SK-N-SH (cell line): ENCODE measurements at regions not wholly inside any gene's neighbourhood (a gene's known extent, or its start where the extent isn't known, plus 50 kb on each side); places are given as distances from the start of the nearest gene placed in this dataset.

Source experiments
- CTCF ChIA-PET: fragments of 300-600, 350-600 bp; formaldehyde crosslinking; extraction: SDS; loops from one replicate; lab custom pipeline; 2021; lab: Yijun Ruan, JAX
- POLR2A ChIA-PET: fragments of 350-600 bp; sonication (Branson Sonifier 250); formaldehyde crosslinking; extraction: SDS; loops from one replicate; lab custom pipeline; 2020; ENCODE audit warnings: antibody characterized with exemption, inconsistent platforms; lab: Yijun Ruan, JAX
- DNase-seq: peaks from one replicate; pipeline ENCODE4 v3.0.0; 2012
- H2AFZ ChIP-seq: fragments of 200-600 bp; sonication (generic); 2 replicates; pipeline ENCODE4 v1.8.1; 2016; ENCODE audit warnings: antibody characterized with exemption, mild to moderate bottlenecking, low read depth
- H3F3A ChIP-seq: fragments of 200-600 bp; sonication (generic); replicated peaks from 2 replicates; pipeline ENCODE3; 2016; ENCODE audit warnings: antibody characterized with exemption, mild to moderate bottlenecking; ENCODE audit not compliant: insufficient read depth
- H3K27ac ChIP-seq, 2 experiments: fragments of 200-500 bp in 1 of 2; fragments of 200-600 bp in 1 of 2; sonication (Bioruptor generic) in 1 of 2; sonication (generic), shearing (Covaris generic) in 1 of 2; 2 replicates each; pipeline versions ENCODE4 v1.5.1 to v1.6.1; 2014 to 2016; ENCODE audit warnings: low read depth in 2 of 2, inconsistent platforms in 1 of 2, low read length in 1 of 2, mild to moderate bottlenecking in 1 of 2, mixed read lengths in 1 of 2
- H3K27me3 ChIP-seq: fragments of 200-600 bp; sonication (generic), shearing (Covaris generic); 2 replicates; pipeline ENCODE4 v1.6.1; 2016; ENCODE audit warnings: mixed run types; ENCODE audit not compliant: insufficient read depth
- H3K36me3 ChIP-seq, 2 experiments: fragments of 200-500 bp in 1 of 2; fragments of 200-600 bp in 1 of 2; sonication (Bioruptor generic) in 1 of 2; sonication (generic) in 1 of 2; replicated peaks in 1 of 2; 2 replicates each; pipeline versions ENCODE3 to v1.5.1; 2014 to 2016; ENCODE audit warnings: low read length in 1 of 2, mild to moderate bottlenecking in 1 of 2; ENCODE audit not compliant: insufficient read depth in 2 of 2, control insufficient read depth in 1 of 2
- H3K4me1 ChIP-seq, 2 experiments: fragments of 200-500 bp in 1 of 2; fragments of 200-600 bp in 1 of 2; sonication (Bioruptor generic) in 1 of 2; sonication (generic), shearing (Covaris generic) in 1 of 2; 2 replicates each; pipeline versions ENCODE4 v1.5.1 to v1.6.1; 2014 to 2016; ENCODE audit warnings: low read depth in 1 of 2, low read length in 1 of 2, mixed run types in 1 of 2; ENCODE audit not compliant: insufficient read depth in 2 of 2, control insufficient read depth in 1 of 2
- H3K4me2 ChIP-seq: fragments of 200-600 bp; sonication (generic), shearing (Covaris generic); 2 replicates; pipeline ENCODE4 v1.6.1; 2017; ENCODE audit warnings: mixed run types
- H3K4me3 ChIP-seq, 2 experiments: fragments of 200-500 bp in 1 of 2; fragments of 200-600 bp in 1 of 2; sonication (Bioruptor generic) in 1 of 2; sonication (generic), shearing (Covaris generic) in 1 of 2; 2 replicates each; pipeline versions ENCODE4 v1.5.1 to v1.8.1; 2014 to 2016; ENCODE audit warnings: low read depth in 2 of 2, inconsistent platforms in 1 of 2, low read length in 1 of 2, mild to moderate bottlenecking in 1 of 2, mixed read lengths in 1 of 2, moderate library complexity in 1 of 2
- H3K79me2 ChIP-seq: fragments of 200-600 bp; sonication (generic); 2 replicates; pipeline ENCODE4 v1.8.1; 2017; ENCODE audit warnings: mild to moderate bottlenecking; ENCODE audit not compliant: insufficient read depth
- H3K9ac ChIP-seq: fragments of 200-600 bp; sonication (generic); 2 replicates; pipeline ENCODE4 v1.6.1; 2017; ENCODE audit warnings: mixed run types
- H3K9me2 ChIP-seq: fragments of 200-600 bp; sonication (generic); 2 replicates; pipeline ENCODE4 v1.6.1; 2017; ENCODE audit warnings: mixed run types
- H3K9me3 ChIP-seq: fragments of 200-600 bp; sonication (generic); 2 replicates; pipeline ENCODE4 v1.6.1; 2017; ENCODE audit warnings: mixed run types, mild to moderate bottlenecking, moderate library complexity
- H4K20me1 ChIP-seq: fragments of 200-600 bp; sonication (generic); 2 replicates; pipeline ENCODE4 v1.6.1; 2017; ENCODE audit warnings: mild to moderate bottlenecking, mixed run types; ENCODE audit not compliant: insufficient read depth
- EP300 ChIP-seq, 2 experiments: IDR thresholded peaks; 2 replicates each; pipeline versions ENCODE4 v1.4.0 to v1.6.1; 2012; ENCODE audit warnings: borderline replicate concordance in 1 of 2, low read depth in 1 of 2, low read length in 1 of 2
- FOSL2 ChIP-seq: IDR thresholded peaks from 2 replicates; pipeline ENCODE4 v1.4.0; 2012; ENCODE audit warnings: low read depth, mild to moderate bottlenecking, moderate library complexity, borderline replicate concordance
- FOXJ3 ChIP-seq: sonication (generic); formaldehyde crosslinking; IDR thresholded peaks from 2 replicates; pipeline ENCODE4 v1.5.1; 2020; ENCODE audit warnings: mild to moderate bottlenecking, missing genetic modification reagents
- FOXM1 ChIP-seq: IDR thresholded peaks from 2 replicates; pipeline ENCODE4 v1.4.0; 2012; ENCODE audit warnings: low read depth, mild to moderate bottlenecking
- GABPA ChIP-seq: IDR thresholded peaks from 2 replicates; pipeline ENCODE4 v1.4.0; 2012; ENCODE audit warnings: low read depth, mild to moderate bottlenecking
- GATA2 ChIP-seq: sonication (generic); formaldehyde crosslinking; IDR thresholded peaks from 2 replicates; pipeline ENCODE4 v1.5.0; 2020; ENCODE audit warnings: mild to moderate bottlenecking, missing genetic modification reagents
- MEF2A ChIP-seq: IDR thresholded peaks from 2 replicates; pipeline ENCODE4 v1.4.0; 2012; ENCODE audit warnings: low read depth, borderline replicate concordance
- MXI1 ChIP-seq: IDR thresholded peaks from 2 replicates; pipeline ENCODE4 v1.6.1; 2012; ENCODE audit warnings: mild to moderate bottlenecking, low read depth, low read length, improper control_type of control experiment
- NRF1 ChIP-seq: IDR thresholded peaks from 2 replicates; pipeline ENCODE4 v1.6.1; 2012; ENCODE audit warnings: low read depth, mild to moderate bottlenecking, low read length
- POLR2AphosphoS5 ChIP-seq: IDR thresholded peaks from 2 replicates; pipeline ENCODE4 v1.6.1; 2012; ENCODE audit warnings: low read depth, low read length
- RAD21 ChIP-seq: IDR thresholded peaks from 2 replicates; pipeline ENCODE4 v1.6.1; 2012; ENCODE audit warnings: mild to moderate bottlenecking, low read length
- RCOR1 ChIP-seq: fragments of 150-350 bp; IDR thresholded peaks from 2 replicates; pipeline ENCODE4 v1.6.1; 2017; ENCODE audit warnings: antibody characterized with exemption, low read length
- RFX5 ChIP-seq: IDR thresholded peaks from 2 replicates; pipeline ENCODE4 v1.6.1; 2012; ENCODE audit warnings: mild to moderate bottlenecking, improper control_type of control experiment, low read length
- SIN3A ChIP-seq: IDR thresholded peaks from 2 replicates; pipeline ENCODE4 v1.6.1; 2012; ENCODE audit warnings: low read depth, mild to moderate bottlenecking, low read length, moderate library complexity, borderline replicate concordance
- SMC3 ChIP-seq: IDR thresholded peaks from 2 replicates; pipeline ENCODE4 v1.6.1; 2012; ENCODE audit warnings: low read depth, low read length, improper control_type of control experiment
- TAF1 ChIP-seq: IDR thresholded peaks from 2 replicates; pipeline ENCODE4 v1.6.1; 2012; ENCODE audit warnings: low read depth, mild to moderate bottlenecking, low read length, moderate library complexity, borderline replicate concordance
- WGBS: methylation state at CpG from one replicate; pipeline ENCODE4 v1.1.6; 2017; ENCODE audit warnings: low lambda C conversion rate; 5-methylcytosine and 5-hydroxymethylcytosine counted together
- TF ChIP-seq, protein P1 (sequence below): fragments of 200-600 bp; sonication (generic); IDR thresholded peaks from 2 replicates; pipeline ENCODE4 v1.6.1; 2017; ENCODE audit warnings: antibody characterized with exemption, mild to moderate bottlenecking, moderate library complexity
- TF ChIP-seq, protein P2 (sequence below): fragments of 150-350 bp; IDR thresholded peaks from 2 replicates; pipeline ENCODE4 v1.6.1; 2017; ENCODE audit warnings: antibody characterized with exemption, low read length, low read depth, borderline replicate concordance

DNA sequence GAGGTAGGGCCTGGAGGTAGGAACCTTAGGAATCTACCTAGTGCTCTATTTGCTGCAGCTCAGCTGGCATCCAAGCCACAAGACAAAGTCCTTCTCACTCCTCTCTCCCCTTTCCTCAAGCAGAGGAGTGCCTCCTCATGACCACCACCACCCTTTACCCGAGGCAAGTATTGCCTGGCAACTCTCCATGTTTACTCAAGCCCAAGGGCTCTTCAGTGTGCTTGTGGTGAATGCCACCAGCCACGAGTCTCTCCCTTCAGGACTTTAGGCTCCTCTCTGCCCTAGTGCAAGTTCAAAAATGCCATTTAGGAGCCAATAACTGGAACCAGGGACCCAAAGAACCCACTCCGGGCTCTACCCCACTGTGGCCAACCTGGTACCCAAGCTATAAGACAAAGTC, 514.5 kb upstream of the RGMB start:
- CTCF ChIA-PET, result no interaction called here
- Histone ChIP-seq H3K36me3 (peaks cover 0 to 6% of the 10 kb centered on the region in 2 experiments), H3K4me3 (no peak overlapping the region), H3K9ac (no peak overlapping the region), H3K27me3 (no peaks in the 10 kb centered on the region), H3K9me3 (peaks cover 22% of the 10 kb centered on the region; the same call in 1 of the 2 replicates), H3K4me2 (no peak overlapping the region), H4K20me1 (no peaks in the 10 kb centered on the region), H3K4me1 (no peaks in the 10 kb centered on the region), H3K27ac (no peak overlapping the region), H2AFZ (no peak overlapping the region), H3F3A (no peaks in the 10 kb centered on the region), H3K9me2 (no peaks in the 10 kb centered on the region), H3K79me2 (no peaks in the 10 kb centered on the region)
- TF ChIP-seq MEF2A (no peak), TAF1 (no peak), RFX5 (no peak), GATA2 (CRISPR knock-in tag) (no peak), MXI1 (no peak), FOSL2 (no peak), FOXM1 (no peak), EP300 (IDR thresholded peaks at IDR 0.05; ENCODE audit: borderline replicate concordance in 1 of 2, low read depth in 1 of 2, low read length in 1 of 2) (no peak), FOXJ3 (CRISPR knock-in tag) (no peak), GABPA (no peak), POLR2AphosphoS5 (no peak), RAD21 (no peak), SMC3 (no peak)
- TF ChIP-seq, protein P1, sequence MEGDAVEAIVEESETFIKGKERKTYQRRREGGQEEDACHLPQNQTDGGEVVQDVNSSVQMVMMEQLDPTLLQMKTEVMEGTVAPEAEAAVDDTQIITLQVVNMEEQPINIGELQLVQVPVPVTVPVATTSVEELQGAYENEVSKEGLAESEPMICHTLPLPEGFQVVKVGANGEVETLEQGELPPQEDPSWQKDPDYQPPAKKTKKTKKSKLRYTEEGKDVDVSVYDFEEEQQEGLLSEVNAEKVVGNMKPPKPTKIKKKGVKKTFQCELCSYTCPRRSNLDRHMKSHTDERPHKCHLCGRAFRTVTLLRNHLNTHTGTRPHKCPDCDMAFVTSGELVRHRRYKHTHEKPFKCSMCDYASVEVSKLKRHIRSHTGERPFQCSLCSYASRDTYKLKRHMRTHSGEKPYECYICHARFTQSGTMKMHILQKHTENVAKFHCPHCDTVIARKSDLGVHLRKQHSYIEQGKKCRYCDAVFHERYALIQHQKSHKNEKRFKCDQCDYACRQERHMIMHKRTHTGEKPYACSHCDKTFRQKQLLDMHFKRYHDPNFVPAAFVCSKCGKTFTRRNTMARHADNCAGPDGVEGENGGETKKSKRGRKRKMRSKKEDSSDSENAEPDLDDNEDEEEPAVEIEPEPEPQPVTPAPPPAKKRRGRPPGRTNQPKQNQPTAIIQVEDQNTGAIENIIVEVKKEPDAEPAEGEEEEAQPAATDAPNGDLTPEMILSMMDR, result no peak
- TF ChIP-seq, protein P2, sequence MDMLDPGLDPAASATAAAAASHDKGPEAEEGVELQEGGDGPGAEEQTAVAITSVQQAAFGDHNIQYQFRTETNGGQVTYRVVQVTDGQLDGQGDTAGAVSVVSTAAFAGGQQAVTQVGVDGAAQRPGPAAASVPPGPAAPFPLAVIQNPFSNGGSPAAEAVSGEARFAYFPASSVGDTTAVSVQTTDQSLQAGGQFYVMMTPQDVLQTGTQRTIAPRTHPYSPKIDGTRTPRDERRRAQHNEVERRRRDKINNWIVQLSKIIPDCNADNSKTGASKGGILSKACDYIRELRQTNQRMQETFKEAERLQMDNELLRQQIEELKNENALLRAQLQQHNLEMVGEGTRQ, result no peak
- WGBS, result 60% methylated on average over 2 of the region's 3 CpGs
- no peak for DNase-seq
- POLR2A ChIA-PET, result no interaction called here

DNA sequence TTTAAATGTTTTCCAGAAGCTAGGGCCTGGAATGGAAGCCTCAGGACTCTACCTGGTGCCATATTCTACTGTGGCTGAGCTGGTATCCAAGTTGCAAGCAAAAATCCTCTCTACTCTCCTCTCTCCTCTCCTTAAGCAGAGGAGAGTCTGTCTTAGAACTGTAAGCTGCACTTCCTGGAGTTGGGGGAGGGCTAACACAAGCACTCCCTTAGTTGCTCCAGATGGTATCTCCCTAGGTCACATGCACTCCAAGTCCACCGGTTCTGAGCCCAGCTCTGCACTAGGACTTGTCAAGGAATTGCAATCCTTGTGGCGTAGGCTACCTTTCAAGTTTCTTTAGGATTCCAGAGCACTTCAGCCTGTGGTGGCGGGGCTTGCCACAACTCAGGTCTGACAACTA, 513.9 kb upstream of the RGMB start:
- Histone ChIP-seq H3K4me3 (no peak overlapping the region), H3K36me3 (peaks cover 0 to 6% of the 10 kb centered on the region in 2 experiments), H3K4me1 (no peaks in the 10 kb centered on the region), H3K4me2 (no peak overlapping the region), H3K9ac (no peak overlapping the region), H4K20me1 (no peaks in the 10 kb centered on the region), H3K9me2 (no peaks in the 10 kb centered on the region), H3F3A (no peaks in the 10 kb centered on the region), H3K9me3 (peaks cover 22% of the 10 kb centered on the region; the same call in 1 of the 2 replicates), H3K79me2 (no peaks in the 10 kb centered on the region), H3K27me3 (no peaks in the 10 kb centered on the region), H2AFZ (no peak overlapping the region), H3K27ac (no peak overlapping the region)
- TF ChIP-seq SIN3A (no peak), RCOR1 (no peak), RFX5 (no peak), GATA2 (CRISPR knock-in tag) (no peak), NRF1 (no peak)
- CTCF ChIA-PET, result no interaction called here
- POLR2A ChIA-PET, result no interaction called here
- WGBS, result 86% methylated on average over 2 of the region's 3 CpGs
- DNase-seq, result no peak
